ENCODE measurements at regions not wholly inside any gene's neighbourhood (a gene's known extent, or its start where the extent isn't known, plus 50 kb on each side); places are given as distances from the start of the nearest gene placed in this dataset.

- Histone ChIP-seq H3K36me3 (ENCODE audit: control insufficient read depth in 2 of 2, insufficient read depth in 2 of 2, low read length in 2 of 2) (no peaks in the 10 kb centered on the region), H3K27ac (ENCODE audit: low read length) (no peak overlapping the region), H3K4me3 (ENCODE audit: low read length in 2 of 2) (no peak overlapping the region), H3K27me3 (ENCODE audit: control insufficient read depth in 1 of 2, insufficient read depth in 2 of 2, low read length in 2 of 2) (no peaks in the 10 kb centered on the region), H3K9ac (ENCODE audit: low read length in 2 of 2) (no peak overlapping the region), H3K4me1 (ENCODE audit: control insufficient read depth, insufficient read depth, low read length) (no peaks in the 10 kb centered on the region), H3K9me3 (ENCODE audit: control insufficient read depth in 2 of 2, low read length in 2 of 2) (no peaks in the 10 kb centered on the region)
Measured at GRCh38 chr5:103895738-103896137, 333.1 kb upstream of the NUDT12 start.

GRCh38 chr5:103894882-103895281, 332.3 kb upstream of the NUDT12 start:
- no peaks in the 10 kb centered on the region for H3K9me3 ChIP-seq (ENCODE audit: control insufficient read depth in 2 of 2, low read length in 2 of 2)
- H3K4me3 ChIP-seq (ENCODE audit: low read length in 2 of 2), result no peak overlapping the region
- H3K9ac ChIP-seq (ENCODE audit: low read length in 2 of 2), result no peak overlapping the region
- H3K4me1 ChIP-seq (ENCODE audit: control insufficient read depth, insufficient read depth, low read length), result no peaks in the 10 kb centered on the region
- H3K27ac ChIP-seq (ENCODE audit: low read length), result no peak overlapping the region
- no peaks in the 10 kb centered on the region for H3K27me3 ChIP-seq (ENCODE audit: control insufficient read depth in 1 of 2, insufficient read depth in 2 of 2, low read length in 2 of 2)
- H3K36me3 ChIP-seq (ENCODE audit: control insufficient read depth in 2 of 2, insufficient read depth in 2 of 2, low read length in 2 of 2), result no peaks in the 10 kb centered on the region

DNA sequence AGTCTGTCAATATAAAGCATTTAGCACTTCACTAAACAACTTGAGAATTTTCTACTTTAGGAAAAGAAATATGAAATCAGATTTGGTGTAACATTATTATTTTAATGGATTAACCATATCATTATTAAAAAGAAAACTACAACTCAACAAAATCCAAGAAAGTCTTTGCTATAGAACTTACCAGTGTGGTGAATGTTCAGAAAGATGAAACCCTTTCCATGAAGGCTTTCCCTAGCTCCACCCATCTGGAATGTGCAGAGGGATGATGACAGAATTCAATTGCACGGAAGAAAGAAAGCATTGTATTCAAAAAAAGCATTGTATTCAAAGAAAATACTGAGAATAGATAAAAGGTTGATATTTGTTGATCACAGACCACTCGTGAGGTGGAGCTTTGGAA, 328.6 kb upstream of the NUDT12 start:
- Histone ChIP-seq H3K4me1 (ENCODE audit: control insufficient read depth, insufficient read depth, low read length) (no peaks in the 10 kb centered on the region), H3K9ac (ENCODE audit: low read length in 2 of 2) (no peak overlapping the region), H3K36me3 (ENCODE audit: control insufficient read depth in 2 of 2, insufficient read depth in 2 of 2, low read length in 2 of 2) (no peaks in the 10 kb centered on the region), H3K27me3 (ENCODE audit: control insufficient read depth in 1 of 2, insufficient read depth in 2 of 2, low read length in 2 of 2) (no peaks in the 10 kb centered on the region), H3K9me3 (ENCODE audit: control insufficient read depth in 2 of 2, low read length in 2 of 2) (no peaks in the 10 kb centered on the region), H3K4me3 (ENCODE audit: low read length in 2 of 2) (no peak overlapping the region), H3K27ac (ENCODE audit: low read length) (no peak overlapping the region)

GRCh38 chr5:103890313-103890712, 327.7 kb upstream of the NUDT12 start:
- no peak overlapping the region for H3K9ac ChIP-seq (ENCODE audit: low read length in 2 of 2)
- no peaks in the 10 kb centered on the region for H3K9me3 ChIP-seq (ENCODE audit: control insufficient read depth in 2 of 2, low read length in 2 of 2)
- H3K4me1 ChIP-seq (ENCODE audit: control insufficient read depth, insufficient read depth, low read length), result no peaks in the 10 kb centered on the region
- H3K4me3 ChIP-seq (ENCODE audit: low read length in 2 of 2), result no peak overlapping the region
- no peaks in the 10 kb centered on the region for H3K27me3 ChIP-seq (ENCODE audit: control insufficient read depth in 1 of 2, insufficient read depth in 2 of 2, low read length in 2 of 2)
- H3K27ac ChIP-seq (ENCODE audit: low read length), result no peak overlapping the region
- no peaks in the 10 kb centered on the region for H3K36me3 ChIP-seq (ENCODE audit: control insufficient read depth in 2 of 2, insufficient read depth in 2 of 2, low read length in 2 of 2)

DNA sequence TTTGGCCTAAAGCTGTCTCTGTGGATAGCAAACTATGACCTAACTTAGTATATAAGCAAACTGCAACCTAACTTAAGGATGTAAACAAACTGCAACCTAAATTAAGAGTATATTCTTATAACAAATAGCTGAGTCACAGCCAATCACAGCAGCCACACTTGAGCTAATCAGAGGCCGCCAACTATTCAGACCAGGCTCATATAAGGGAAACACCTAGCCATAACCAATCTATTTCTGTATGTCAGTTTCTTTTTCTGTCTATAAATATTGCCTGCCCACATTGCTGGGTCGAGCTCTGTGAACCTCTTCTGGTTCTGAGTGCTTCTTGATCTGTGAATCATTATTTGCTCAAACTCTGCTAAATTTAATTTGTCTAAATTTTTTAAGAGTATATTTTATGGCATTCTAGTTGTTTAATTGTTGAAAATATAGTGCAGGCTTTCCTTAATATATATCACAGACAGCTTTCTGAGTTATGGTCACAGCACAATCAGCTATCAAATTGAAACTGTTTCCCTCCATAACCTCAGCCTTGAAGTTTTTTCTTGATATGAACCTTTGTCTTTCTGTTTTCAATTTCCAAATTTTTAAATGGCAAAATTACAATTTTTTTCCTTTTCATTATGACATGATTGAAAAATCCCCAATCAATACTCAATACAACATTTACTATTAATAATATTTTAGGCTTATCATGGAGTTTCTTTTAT, 327.1 kb upstream of the NUDT12 start:
- H3K9me3 ChIP-seq (ENCODE audit: control insufficient read depth in 2 of 2, low read length in 2 of 2), result no peaks in the 10 kb centered on the region
- H3K9ac ChIP-seq (ENCODE audit: low read length in 2 of 2), result no peak overlapping the region
- no peaks in the 10 kb centered on the region for H3K36me3 ChIP-seq (ENCODE audit: control insufficient read depth in 2 of 2, insufficient read depth in 2 of 2, low read length in 2 of 2)
- no peak overlapping the region for H3K4me3 ChIP-seq (ENCODE audit: low read length in 2 of 2)
- H3K4me1 ChIP-seq (ENCODE audit: control insufficient read depth, insufficient read depth, low read length), result no peaks in the 10 kb centered on the region
- no peak overlapping the region for H3K27ac ChIP-seq (ENCODE audit: low read length)
- no peaks in the 10 kb centered on the region for H3K27me3 ChIP-seq (ENCODE audit: control insufficient read depth in 1 of 2, insufficient read depth in 2 of 2, low read length in 2 of 2)

DNA sequence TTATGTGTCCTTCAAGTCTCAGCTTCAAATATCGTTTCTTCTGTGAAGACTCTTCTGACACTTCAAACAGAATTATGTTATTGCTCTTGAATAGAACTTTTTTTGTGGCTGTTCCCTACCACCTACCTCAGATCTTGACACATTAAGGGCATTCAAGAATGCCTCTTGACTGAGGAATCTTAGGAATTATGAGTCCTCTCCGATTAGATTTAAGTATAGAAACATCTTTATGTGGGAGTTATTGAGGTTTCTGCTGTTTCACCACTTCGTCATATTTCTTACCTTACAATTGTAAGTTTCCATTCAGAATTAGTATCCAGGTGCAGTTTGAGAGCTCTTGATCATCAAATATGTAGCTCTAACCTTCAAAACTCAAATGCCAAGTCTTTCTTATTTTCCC, 324.2 kb upstream of the NUDT12 start:
- H3K9me3 ChIP-seq (ENCODE audit: control insufficient read depth in 2 of 2, low read length in 2 of 2), result no peaks in the 10 kb centered on the region
- no peaks in the 10 kb centered on the region for H3K27me3 ChIP-seq (ENCODE audit: control insufficient read depth in 1 of 2, insufficient read depth in 2 of 2, low read length in 2 of 2)
- H3K9ac ChIP-seq (ENCODE audit: low read length in 2 of 2), result no peak overlapping the region
- H3K4me3 ChIP-seq (ENCODE audit: low read length in 2 of 2), result no peak overlapping the region
- H3K27ac ChIP-seq (ENCODE audit: low read length), result no peak overlapping the region
- no peaks in the 10 kb centered on the region for H3K36me3 ChIP-seq (ENCODE audit: control insufficient read depth in 2 of 2, insufficient read depth in 2 of 2, low read length in 2 of 2)
- H3K4me1 ChIP-seq (ENCODE audit: control insufficient read depth, insufficient read depth, low read length), result no peaks in the 10 kb centered on the region

DNA sequence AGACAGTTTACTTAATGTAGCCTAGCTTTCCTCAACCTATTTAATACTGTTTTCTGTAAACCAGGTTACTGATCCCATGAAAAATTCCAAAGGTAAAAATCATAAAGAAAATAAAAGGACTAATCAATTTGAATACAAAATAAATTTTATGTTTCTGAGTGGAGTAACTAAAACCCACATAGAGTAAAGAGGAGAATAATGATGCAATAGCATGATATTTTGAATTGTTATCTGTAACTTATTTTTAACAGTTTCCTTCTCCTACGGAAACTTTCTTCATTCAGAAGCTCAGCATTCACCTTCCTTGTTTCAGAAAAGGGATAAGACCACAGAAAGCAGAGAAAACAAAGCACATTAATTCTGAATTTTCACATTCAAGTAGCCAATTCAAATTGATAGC, 320.6 kb upstream of the NUDT12 start:
- Histone ChIP-seq H3K36me3 (ENCODE audit: control insufficient read depth in 2 of 2, insufficient read depth in 2 of 2, low read length in 2 of 2) (no peaks in the 10 kb centered on the region), H3K9ac (ENCODE audit: low read length in 2 of 2) (no peak overlapping the region), H3K27ac (ENCODE audit: low read length) (no peak overlapping the region), H3K4me1 (ENCODE audit: control insufficient read depth, insufficient read depth, low read length) (no peaks in the 10 kb centered on the region), H3K27me3 (ENCODE audit: control insufficient read depth in 1 of 2, insufficient read depth in 2 of 2, low read length in 2 of 2) (no peaks in the 10 kb centered on the region), H3K9me3 (ENCODE audit: control insufficient read depth in 2 of 2, low read length in 2 of 2) (no peaks in the 10 kb centered on the region), H3K4me3 (ENCODE audit: low read length in 2 of 2) (no peak overlapping the region)

DNA sequence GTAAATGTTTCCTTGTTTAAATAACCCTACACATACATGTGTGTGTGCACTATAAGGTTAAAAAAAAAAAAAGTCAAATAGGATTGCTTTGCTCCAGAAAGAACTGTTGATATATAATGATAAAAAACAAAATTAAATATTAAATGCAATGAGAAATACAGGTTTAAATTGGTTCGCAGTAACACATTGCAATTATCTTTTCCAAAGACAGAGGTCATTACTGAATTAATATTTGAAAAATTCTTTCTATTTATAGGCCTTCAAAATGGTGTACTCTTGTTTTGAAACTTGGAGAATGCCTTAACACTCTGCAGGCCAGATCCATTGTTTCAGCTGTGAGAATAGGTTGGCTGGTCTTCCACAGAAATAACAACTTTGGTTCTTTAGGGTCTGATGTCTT, 319.0 kb upstream of the NUDT12 start:
- H3K27ac ChIP-seq (ENCODE audit: low read length), result no peak overlapping the region
- H3K9ac ChIP-seq (ENCODE audit: low read length in 2 of 2), result no peak overlapping the region
- no peaks in the 10 kb centered on the region for H3K27me3 ChIP-seq (ENCODE audit: control insufficient read depth in 1 of 2, insufficient read depth in 2 of 2, low read length in 2 of 2)
- no peaks in the 10 kb centered on the region for H3K36me3 ChIP-seq (ENCODE audit: control insufficient read depth in 2 of 2, insufficient read depth in 2 of 2, low read length in 2 of 2)
- H3K9me3 ChIP-seq (ENCODE audit: control insufficient read depth in 2 of 2, low read length in 2 of 2), result no peaks in the 10 kb centered on the region
- no peaks in the 10 kb centered on the region for H3K4me1 ChIP-seq (ENCODE audit: control insufficient read depth, insufficient read depth, low read length)
- H3K4me3 ChIP-seq (ENCODE audit: low read length in 2 of 2), result no peak overlapping the region

DNA sequence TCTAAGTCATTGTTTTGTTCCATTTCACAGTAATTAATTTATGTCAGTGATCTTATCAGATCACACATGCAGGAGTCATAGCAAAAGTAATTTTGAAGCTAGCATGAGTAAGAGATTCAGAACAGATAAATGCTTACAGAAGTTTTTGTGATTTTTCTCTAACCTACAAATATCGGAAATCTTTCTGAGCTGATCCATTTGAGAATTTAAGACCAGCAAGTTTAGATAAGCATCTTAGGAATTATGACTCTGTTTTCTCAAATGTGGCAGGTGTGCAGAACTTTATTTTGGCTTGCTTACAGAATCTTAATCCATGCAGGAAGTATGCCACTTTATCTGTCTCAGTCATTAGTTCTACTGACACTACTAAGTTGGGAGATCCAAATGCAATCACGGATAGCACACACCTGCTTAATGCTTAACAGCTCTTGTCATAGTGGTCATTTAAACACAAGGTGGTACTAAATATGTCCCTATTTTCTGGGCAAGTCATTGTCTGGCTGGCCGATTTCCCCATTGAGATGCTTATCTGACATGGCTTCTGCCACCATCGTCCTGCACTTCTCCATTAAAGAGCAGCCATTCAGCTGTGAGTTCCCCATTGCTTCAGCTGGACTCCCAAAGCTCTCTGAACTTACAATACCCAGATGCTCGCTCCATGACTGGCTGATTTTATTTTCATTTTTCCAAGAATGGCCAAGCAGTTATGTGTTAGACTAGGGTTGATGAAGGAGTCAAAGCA, 305.4 kb upstream of the NUDT12 start:
- Histone ChIP-seq H3K27ac (ENCODE audit: low read length) (no peak overlapping the region), H3K9me3 (ENCODE audit: control insufficient read depth in 2 of 2, low read length in 2 of 2) (no peaks in the 10 kb centered on the region), H3K4me3 (ENCODE audit: low read length in 2 of 2) (no peak overlapping the region), H3K9ac (ENCODE audit: low read length in 2 of 2) (no peak overlapping the region), H3K4me1 (ENCODE audit: control insufficient read depth, insufficient read depth, low read length) (no peaks in the 10 kb centered on the region), H3K27me3 (ENCODE audit: control insufficient read depth in 1 of 2, insufficient read depth in 2 of 2, low read length in 2 of 2) (no peaks in the 10 kb centered on the region), H3K36me3 (ENCODE audit: control insufficient read depth in 2 of 2, insufficient read depth in 2 of 2, low read length in 2 of 2) (no peaks in the 10 kb centered on the region)

DNA sequence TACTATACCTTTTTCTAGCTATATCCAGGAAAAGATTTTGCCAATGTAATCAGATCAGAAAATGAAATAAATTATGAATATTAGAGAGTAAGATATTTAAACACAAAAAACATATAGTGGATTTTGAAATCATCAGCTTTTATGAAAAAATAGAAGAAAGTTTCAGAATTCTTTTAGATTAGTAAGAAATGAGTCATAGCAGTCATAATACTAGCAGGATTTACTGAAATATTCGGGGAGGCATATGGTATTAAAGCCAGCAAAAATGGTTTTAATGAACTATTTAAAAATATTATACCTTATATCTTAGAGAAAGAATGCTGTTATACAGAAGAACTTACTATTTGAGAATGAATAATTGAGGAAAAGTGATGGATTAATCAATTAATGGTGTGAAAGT, 303.6 kb upstream of the NUDT12 start:
- no peaks in the 10 kb centered on the region for H3K36me3 ChIP-seq (ENCODE audit: control insufficient read depth in 2 of 2, insufficient read depth in 2 of 2, low read length in 2 of 2)
- H3K27me3 ChIP-seq (ENCODE audit: control insufficient read depth in 1 of 2, insufficient read depth in 2 of 2, low read length in 2 of 2), result no peaks in the 10 kb centered on the region

GRCh38 chr5:103862398-103862797, 299.8 kb upstream of the NUDT12 start:
- Histone ChIP-seq H3K36me3 (ENCODE audit: control insufficient read depth in 2 of 2, insufficient read depth in 2 of 2, low read length in 2 of 2) (no peaks in the 10 kb centered on the region), H3K9me3 (ENCODE audit: control insufficient read depth in 2 of 2, low read length in 2 of 2) (no peaks in the 10 kb centered on the region), H3K4me1 (ENCODE audit: control insufficient read depth, insufficient read depth, low read length) (no peaks in the 10 kb centered on the region)

More for the DNA sequence above, 303.6 kb upstream of the NUDT12 start:
- no peaks in the 10 kb centered on the region for H3K9me3 ChIP-seq (ENCODE audit: control insufficient read depth in 2 of 2, low read length in 2 of 2)
- H3K27ac ChIP-seq (ENCODE audit: low read length), result no peak overlapping the region
- H3K4me3 ChIP-seq (ENCODE audit: low read length in 2 of 2), result no peak overlapping the region
- H3K9ac ChIP-seq (ENCODE audit: low read length in 2 of 2), result no peak overlapping the region
- no peaks in the 10 kb centered on the region for H3K4me1 ChIP-seq (ENCODE audit: control insufficient read depth, insufficient read depth, low read length)

More at GRCh38 chr5:103862398-103862797, 299.8 kb upstream of the NUDT12 start:
- Histone ChIP-seq H3K4me3 (ENCODE audit: low read length in 2 of 2) (no peak overlapping the region), H3K9ac (ENCODE audit: low read length in 2 of 2) (no peak overlapping the region), H3K27me3 (ENCODE audit: control insufficient read depth in 1 of 2, insufficient read depth in 2 of 2, low read length in 2 of 2) (no peaks in the 10 kb centered on the region), H3K27ac (ENCODE audit: low read length) (no peak overlapping the region)
